NCI-H2107 treated with DMSO at 0.1 percent for 48 hours (cell line): ENCODE measurements at regions not wholly inside any gene's neighbourhood (a gene's known extent, or its start where the extent isn't known, plus 50 kb on each side); places are given as distances from the start of the nearest gene placed in this dataset.

Source experiments
- DNase-seq: peaks from one replicate; lab custom pipeline; 2025; ENCODE audit not compliant: unreplicated experiment; lab: John Stamatoyannopoulos, UW

- DNase-seq = no peak
These were observed 218.6 kb upstream of the PMEPA1 start for GRCh38 chr20:57928181-57928967.

- DNase-seq = no peak
These were observed 217.6 kb upstream of the PMEPA1 start for GRCh38 chr20:57927376-57927775.

GRCh38 chr20:57922706-57923105, 212.9 kb upstream of the PMEPA1 start:
- no peak for DNase-seq

- DNase-seq = no peak
These were observed 212.3 kb upstream of the PMEPA1 start for GRCh38 chr20:57922083-57922482.

- DNase-seq = no peak
These were observed 211.9 kb upstream of the PMEPA1 start for GRCh38 chr20:57921676-57922075.

- no peak for DNase-seq
These were observed 211.2 kb upstream of the PMEPA1 start for GRCh38 chr20:57920971-57921370.

- no peak for DNase-seq
These were observed 209.2 kb upstream of the PMEPA1 start for GRCh38 chr20:57919049-57919448.

- no peak for DNase-seq
These were observed 208.7 kb upstream of the PMEPA1 start for GRCh38 chr20:57918551-57918950.

GRCh38 chr20:57914205-57914604, 204.4 kb upstream of the PMEPA1 start:
- no peak for DNase-seq

- no peak for DNase-seq
These were observed 203.5 kb upstream of the PMEPA1 start for GRCh38 chr20:57913156-57913930.

- DNase-seq = no peak
These were observed 202.4 kb upstream of the PMEPA1 start for GRCh38 chr20:57912227-57912582.

- DNase-seq = no peak
These were observed 201.9 kb upstream of the PMEPA1 start for GRCh38 chr20:57911512-57912226.

- DNase-seq = no peak
These were observed 200.9 kb upstream of the PMEPA1 start for GRCh38 chr20:57910716-57911115.

- no peak for DNase-seq
These were observed 200.0 kb upstream of the PMEPA1 start for GRCh38 chr20:57909763-57910331.

GRCh38 chr20:57908704-57909630, 199.2 kb upstream of the PMEPA1 start:
- no peak for DNase-seq

GRCh38 chr20:57908226-57908625, 198.4 kb upstream of the PMEPA1 start:
- no peak for DNase-seq

GRCh38 chr20:57907131-57908000, 197.6 kb upstream of the PMEPA1 start:
- no peak for DNase-seq

GRCh38 chr20:57905448-57905847, 195.6 kb upstream of the PMEPA1 start:
- DNase-seq = no peak

- no peak for DNase-seq
These were observed 194.7 kb upstream of the PMEPA1 start for GRCh38 chr20:57904314-57905105.
